ENCODE measurements at regions not wholly inside any gene's neighbourhood (a gene's known extent, or its start where the extent isn't known, plus 50 kb on each side); places are given as distances from the start of the nearest gene placed in this dataset.

DNA sequence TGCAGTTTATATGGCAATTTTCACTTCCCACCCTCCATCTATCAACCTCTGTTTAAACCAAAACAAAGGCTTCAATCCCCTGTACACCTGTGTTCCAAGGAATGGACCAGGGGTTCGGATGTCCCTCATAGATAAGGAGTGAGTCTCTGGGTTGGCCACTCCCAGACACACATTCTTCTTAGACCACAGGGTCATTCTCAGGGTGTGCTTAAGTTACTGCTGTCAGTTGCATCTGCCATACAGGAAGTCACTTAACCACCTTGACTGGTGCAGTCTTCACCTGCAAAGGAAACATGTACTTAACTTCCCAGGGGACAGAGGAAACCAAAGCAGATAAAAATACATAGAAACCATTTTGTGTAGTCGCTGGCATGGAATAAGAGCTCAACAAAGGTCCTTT lies 151.0 kb upstream of the NDUFV2 start:
- H3K36me3 Mint-ChIP-seq (ENCODE audit: insufficient read depth, unreplicated experiment): no peaks in the 10 kb centered on the region
- peaks cover 42% of the 10 kb centered on the region for H3K4me1 Mint-ChIP-seq (ENCODE audit: low read depth, unreplicated experiment)
- TF ChIP-seq CTCF (IDR thresholded peaks at IDR 0.05; ENCODE audit: unreplicated experiment): no peak
- no peak overlapping the region for H3K4me3 Mint-ChIP-seq (ENCODE audit: low read depth, unreplicated experiment)
- no TSS peak for BruUV-seq (replicated peaks)
- no peak for DNase-seq
- peaks cover 3% of the 10 kb centered on the region for H3K9me3 Mint-ChIP-seq (ENCODE audit: low read depth, unreplicated experiment)
- H3K27ac Mint-ChIP-seq (ENCODE audit: unreplicated experiment): no peak overlapping the region
- CTCF ChIA-PET: no interaction called here
- intact Hi-C loops (cut with micrococcal nuclease; ENCODE audit: unreplicated experiment): no loop called here
- no peaks in the 10 kb centered on the region for H3K27me3 Mint-ChIP-seq (ENCODE audit: unreplicated experiment)

DNA sequence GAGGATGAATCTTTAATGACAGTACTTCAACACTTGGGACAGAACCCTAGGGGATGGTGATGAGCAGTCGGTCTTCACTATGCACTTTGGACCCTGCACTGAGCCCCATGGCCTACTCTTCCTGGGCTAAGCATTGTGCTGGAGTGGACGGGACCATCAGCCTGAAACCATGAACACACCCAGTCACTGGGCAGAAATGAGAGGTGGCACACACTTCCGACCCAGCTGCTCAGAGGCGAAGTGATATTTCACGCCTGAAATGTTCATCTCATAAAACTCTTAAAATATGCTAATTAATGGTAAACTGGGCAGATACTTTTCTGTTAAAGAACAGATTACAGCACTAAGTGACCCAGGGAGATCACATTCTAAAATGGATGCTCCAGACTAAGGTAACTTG lies 150.3 kb upstream of the NDUFV2 start:
- peaks cover 3% of the 10 kb centered on the region for H3K9me3 Mint-ChIP-seq (ENCODE audit: low read depth, unreplicated experiment)
- BruUV-seq (replicated peaks): no TSS peak
- no peaks in the 10 kb centered on the region for H3K27me3 Mint-ChIP-seq (ENCODE audit: unreplicated experiment)
- no peak overlapping the region for H3K27ac Mint-ChIP-seq (ENCODE audit: unreplicated experiment)
- no peak for TF ChIP-seq CTCF (IDR thresholded peaks at IDR 0.05; ENCODE audit: unreplicated experiment)
- no peak overlapping the region for H3K4me3 Mint-ChIP-seq (ENCODE audit: low read depth, unreplicated experiment)
- intact Hi-C loops (cut with micrococcal nuclease; ENCODE audit: unreplicated experiment): no loop called here
- peaks cover 37% of the 10 kb centered on the region for H3K4me1 Mint-ChIP-seq (ENCODE audit: low read depth, unreplicated experiment)
- no peak for DNase-seq
- CTCF ChIA-PET: no interaction called here
- H3K36me3 Mint-ChIP-seq (ENCODE audit: insufficient read depth, unreplicated experiment): no peaks in the 10 kb centered on the region

DNA sequence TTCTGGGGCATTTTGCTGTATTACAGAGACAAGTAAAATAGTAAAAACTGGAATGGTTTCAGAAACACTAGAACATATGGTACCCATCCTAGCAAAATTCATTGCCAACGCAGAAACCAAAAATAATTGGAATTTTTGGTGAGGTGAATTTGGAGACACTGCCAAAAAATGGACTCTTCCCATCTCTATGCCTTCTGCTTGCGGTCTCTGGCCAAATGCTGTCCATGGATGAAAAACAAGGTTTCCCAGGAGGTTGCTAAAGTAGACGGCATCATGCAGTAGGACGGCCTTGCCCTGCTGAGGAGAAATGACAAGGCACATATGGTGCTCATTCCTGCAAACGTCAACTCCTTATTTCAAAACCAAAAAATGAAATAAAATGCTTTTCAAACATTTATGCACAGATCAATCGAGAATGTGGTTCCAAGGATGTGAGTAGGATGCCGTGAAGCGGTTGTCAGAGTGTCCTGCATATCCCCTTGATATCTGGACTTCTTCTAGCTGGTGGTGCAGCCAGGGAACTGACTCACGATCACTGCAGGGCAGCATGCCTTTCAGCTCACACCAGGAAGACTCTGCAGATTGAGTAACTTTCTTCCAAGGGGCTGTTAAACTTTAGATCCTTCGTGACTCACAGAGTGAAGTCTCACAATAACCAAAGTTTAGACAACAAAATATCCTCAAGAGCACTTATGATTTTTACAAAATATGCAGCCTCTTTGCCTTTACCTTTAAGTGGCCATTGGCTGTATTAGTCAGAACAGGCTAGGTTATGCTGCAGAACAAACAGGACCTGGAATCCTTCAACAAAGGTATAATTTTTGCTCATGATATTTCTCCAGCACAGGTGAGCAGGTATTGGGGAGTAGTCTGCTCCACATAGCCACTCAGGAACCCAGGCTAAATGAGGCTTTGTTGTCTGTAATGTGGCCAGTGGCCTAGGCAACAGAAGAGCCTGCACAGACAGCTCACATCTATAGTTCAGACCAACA lies 149.4 kb upstream of the NDUFV2 start:
- no peak overlapping the region for H3K4me3 Mint-ChIP-seq (ENCODE audit: low read depth, unreplicated experiment)
- intact Hi-C loops (cut with micrococcal nuclease; ENCODE audit: unreplicated experiment): no loop called here
- H3K4me1 Mint-ChIP-seq (ENCODE audit: low read depth, unreplicated experiment): peaks cover 28% of the 10 kb centered on the region
- CTCF ChIA-PET: no interaction called here
- no peaks in the 10 kb centered on the region for H3K36me3 Mint-ChIP-seq (ENCODE audit: insufficient read depth, unreplicated experiment)
- no peak overlapping the region for H3K27ac Mint-ChIP-seq (ENCODE audit: unreplicated experiment)
- peaks cover 3% of the 10 kb centered on the region for H3K9me3 Mint-ChIP-seq (ENCODE audit: low read depth, unreplicated experiment)
- no peak for DNase-seq
- BruUV-seq (replicated peaks): no TSS peak
- H3K27me3 Mint-ChIP-seq (ENCODE audit: unreplicated experiment): no peaks in the 10 kb centered on the region
- TF ChIP-seq CTCF (IDR thresholded peaks at IDR 0.05; ENCODE audit: unreplicated experiment): no peak

DNA sequence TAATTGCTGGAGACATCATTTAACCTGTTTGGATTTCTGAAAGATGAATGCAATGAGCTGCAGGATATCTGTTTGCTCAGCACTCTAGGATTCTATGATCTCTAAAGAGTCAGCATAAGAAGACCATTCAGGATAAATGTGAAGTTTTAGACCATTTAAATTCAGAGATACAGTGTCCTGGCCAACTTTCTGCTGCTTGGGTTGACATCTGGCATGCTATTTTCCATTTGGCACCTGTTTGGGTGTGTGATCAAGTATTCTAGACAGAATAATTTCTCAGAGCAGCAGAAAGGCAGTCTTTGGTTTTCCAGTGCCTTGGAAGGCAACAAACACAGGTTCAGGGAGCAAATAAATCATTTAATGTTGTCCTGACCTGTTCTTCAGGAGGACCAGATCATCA lies 144.8 kb upstream of the NDUFV2 start:
- no peaks in the 10 kb centered on the region for H3K27me3 Mint-ChIP-seq (ENCODE audit: unreplicated experiment)
- CTCF ChIA-PET: no interaction called here
- no peak for DNase-seq
- TF ChIP-seq CTCF (IDR thresholded peaks at IDR 0.05; ENCODE audit: unreplicated experiment): no peak
- H3K36me3 Mint-ChIP-seq (ENCODE audit: insufficient read depth, unreplicated experiment): no peaks in the 10 kb centered on the region
- H3K27ac Mint-ChIP-seq (ENCODE audit: unreplicated experiment): no peak overlapping the region
- BruUV-seq (replicated peaks): no TSS peak
- H3K4me3 Mint-ChIP-seq (ENCODE audit: low read depth, unreplicated experiment): no peak overlapping the region
- intact Hi-C loops (cut with micrococcal nuclease; ENCODE audit: unreplicated experiment): no loop called here
- peaks cover 46% of the 10 kb centered on the region for H3K4me1 Mint-ChIP-seq (ENCODE audit: low read depth, unreplicated experiment)
- H3K9me3 Mint-ChIP-seq (ENCODE audit: low read depth, unreplicated experiment): peaks cover 3% of the 10 kb centered on the region

Data from Calu3 (cell line).